EH (cell line): ENCODE measurements at regions not wholly inside any gene's neighbourhood (a gene's known extent, or its start where the extent isn't known, plus 50 kb on each side); places are given as distances from the start of the nearest gene placed in this dataset.

Source experiments
- DNase-seq: peaks from one replicate; pipeline ENCODE4 v3.0.0-alpha.2; 2015; ENCODE audit warnings: low read depth

DNA sequence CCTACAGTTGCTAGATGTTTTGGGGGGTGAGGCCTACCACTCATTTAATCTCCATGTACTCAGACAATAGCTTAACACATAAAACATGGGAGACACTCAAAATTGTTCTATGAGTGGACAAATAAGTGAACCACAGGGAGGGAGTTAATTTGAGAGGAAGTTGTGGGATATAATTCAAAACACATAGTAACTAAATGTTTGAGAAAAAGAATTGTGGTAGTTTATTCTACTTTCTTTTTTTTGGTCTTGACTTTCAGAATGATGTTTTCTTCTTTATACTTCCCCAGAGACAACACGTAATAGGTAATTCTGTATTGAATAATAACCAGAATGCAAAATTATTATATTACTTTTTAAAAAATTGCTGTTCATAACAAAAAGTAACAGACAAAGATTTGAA lies 453.8 kb downstream of the RFPL4B start:
- DNase-seq = peak; percentile 22

DNA sequence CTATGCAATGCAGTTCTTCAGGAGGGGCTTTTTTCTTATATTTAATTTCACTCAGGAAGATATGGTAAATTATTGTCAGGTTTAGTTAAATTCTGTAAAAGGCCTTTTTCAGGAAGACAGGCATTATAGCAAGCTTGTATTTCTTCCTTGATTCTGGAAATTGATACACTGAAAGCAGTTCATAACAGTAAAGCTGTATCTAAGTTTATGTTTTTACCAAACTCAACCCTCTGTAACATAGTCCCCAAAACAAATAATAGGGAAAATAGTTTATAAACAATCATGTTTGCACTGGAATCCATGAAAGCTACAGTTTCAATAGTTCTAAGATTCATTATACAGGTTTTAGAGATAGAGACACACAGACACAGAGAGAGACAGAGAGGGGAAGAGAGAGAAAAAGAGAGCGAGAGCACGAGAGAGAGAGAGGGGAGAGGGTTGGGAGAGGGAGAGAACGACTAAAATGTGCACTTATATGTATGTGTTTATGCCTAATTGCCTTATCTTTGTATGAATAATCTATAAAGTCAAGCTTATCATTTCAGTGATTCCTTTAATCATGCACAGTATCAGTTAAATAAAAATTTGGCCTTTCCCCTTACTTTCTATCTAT lies 454.4 kb downstream of the RFPL4B start:
- DNase-seq = no peak

DNA sequence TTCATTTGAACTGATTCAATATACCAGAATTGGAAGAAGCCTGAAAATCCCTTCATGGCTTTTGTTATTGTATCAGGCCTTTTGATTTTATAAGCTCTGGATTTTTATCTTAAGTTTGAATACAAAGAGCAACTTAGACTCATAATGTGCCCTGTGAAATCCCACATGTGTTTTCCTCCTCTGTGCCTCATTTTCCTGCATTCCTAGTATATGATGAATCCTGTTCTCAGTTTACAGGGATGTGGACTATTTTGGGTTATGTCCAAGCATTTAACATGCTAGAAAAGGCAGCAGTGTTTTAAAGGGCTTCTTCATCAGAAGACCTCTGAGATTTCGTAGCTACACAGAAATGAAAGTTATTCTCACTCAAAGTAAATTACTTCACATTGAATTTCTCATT lies 455.0 kb downstream of the RFPL4B start:
- peak; percentile 95 for DNase-seq

DNA sequence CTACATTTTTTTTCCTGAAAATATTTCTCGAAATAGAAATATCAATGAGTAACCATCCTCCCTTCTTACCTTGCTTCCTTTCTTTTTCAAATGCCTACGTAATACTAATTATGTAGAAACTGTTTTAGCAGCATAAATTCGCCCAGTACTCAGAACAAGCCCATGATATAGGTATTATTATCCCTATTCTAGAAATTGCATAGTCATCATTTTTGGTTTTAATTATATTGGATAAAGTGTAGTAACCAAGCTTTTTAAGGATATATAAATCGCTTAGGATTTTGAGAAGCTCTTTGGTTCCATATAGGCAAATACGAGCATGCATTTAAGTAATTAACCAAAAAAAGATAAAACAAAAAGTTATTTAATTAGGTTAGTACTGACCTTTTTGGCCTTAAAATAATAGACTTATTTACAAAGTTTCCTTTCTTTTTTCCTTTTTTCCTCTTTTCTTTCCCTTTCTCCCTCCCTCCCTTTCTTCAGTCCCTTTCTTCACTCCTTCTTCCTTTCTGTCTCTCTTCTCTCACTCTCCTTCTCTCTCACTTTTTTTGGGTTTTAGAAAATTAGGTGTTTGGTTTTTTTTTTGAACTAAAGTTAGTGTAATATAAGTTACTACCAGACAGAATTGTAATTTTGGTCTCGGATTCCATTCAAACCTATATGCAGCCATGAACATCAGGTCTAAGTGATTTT lies 457.7 kb downstream of the RFPL4B start:
- no peak for DNase-seq

DNA sequence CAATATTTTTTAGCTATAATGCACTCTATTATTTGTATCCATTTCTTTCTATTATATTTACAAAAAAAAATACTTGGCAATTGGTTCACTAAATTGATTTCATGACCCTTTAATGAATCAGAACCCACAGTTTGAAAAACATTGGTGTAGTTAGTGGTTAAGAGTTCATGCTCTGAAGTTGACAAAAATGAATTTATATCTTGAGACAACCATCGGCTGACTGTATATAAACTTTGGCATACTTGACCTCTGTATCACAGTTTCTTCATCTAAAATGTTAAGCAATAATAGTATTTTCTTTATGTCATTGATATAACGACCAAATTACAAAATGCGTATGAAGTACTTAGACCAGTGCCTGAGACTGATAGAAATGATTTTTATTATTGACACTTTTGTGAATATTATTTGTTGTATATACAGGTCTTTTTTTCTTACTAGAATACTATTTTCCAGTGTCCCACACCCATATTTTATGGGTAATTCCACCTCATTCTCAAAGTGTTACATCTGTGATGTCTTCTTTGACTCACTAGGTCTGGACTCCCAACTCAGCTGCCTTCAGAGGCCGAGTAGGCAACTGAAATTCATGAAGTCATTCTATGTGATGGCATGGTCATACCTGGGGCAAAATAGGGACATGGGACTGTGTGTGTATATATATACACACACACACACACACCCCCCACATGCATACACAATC lies 459.2 kb downstream of the RFPL4B start:
- peak; percentile 60 for DNase-seq

DNA sequence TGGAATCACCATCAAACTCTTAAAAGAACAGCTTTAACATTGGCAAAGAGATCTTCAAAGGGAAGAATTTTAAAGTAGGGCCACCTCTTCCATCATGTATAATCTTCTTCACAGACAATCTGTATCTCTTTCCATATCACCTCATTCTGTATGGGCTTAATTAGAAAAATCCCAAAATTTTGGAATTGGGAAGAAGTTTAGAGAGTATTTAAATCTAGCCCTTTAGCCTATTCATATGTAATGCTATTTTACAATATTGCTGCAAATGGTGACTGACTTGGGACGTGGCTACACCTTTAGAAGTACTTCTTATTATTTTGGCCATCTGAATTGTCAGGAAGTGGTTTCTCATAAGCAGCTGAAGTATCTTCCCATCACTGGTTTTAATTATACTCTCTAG lies 474.3 kb downstream of the RFPL4B start:
- DNase-seq = no peak

DNA sequence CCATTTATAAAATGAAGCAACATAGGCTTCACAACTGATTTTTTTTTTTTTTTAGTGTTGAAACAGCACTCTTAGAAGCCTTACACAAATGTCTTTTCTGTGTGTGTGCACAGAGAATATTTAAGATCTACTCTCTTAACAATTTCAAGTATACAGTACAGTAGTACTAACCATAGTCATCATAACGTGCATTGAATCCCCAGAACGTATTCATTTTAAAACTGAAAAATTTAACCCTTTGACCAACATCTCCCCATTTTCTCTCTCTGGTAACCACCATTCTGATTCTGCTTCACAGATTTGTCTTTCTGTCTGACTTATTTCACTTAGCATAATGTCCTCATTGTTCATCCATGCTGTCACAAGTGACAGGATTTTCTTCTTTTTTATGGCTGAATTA lies 475.6 kb downstream of the RFPL4B start:
- no peak for DNase-seq

DNA sequence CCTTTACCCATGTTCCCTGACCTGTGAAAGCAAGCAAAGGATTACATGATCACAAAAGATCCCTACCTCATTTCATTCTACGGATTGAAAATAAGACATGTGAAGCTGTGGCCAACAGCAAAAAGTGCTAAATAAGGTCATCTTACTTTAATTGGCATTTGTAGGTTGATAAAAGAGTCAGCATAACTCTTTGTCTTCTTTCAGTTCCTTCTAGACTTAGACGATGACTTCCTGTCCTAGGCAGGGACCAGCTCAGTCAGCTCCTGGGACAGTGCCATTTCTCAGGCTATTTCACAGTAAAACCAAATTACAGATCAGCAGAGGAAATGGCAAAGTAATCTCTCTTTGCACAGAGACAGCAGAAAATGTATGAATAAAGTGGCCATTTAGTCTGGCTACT lies 480.7 kb downstream of the RFPL4B start:
- DNase-seq = peak; percentile 66

DNA sequence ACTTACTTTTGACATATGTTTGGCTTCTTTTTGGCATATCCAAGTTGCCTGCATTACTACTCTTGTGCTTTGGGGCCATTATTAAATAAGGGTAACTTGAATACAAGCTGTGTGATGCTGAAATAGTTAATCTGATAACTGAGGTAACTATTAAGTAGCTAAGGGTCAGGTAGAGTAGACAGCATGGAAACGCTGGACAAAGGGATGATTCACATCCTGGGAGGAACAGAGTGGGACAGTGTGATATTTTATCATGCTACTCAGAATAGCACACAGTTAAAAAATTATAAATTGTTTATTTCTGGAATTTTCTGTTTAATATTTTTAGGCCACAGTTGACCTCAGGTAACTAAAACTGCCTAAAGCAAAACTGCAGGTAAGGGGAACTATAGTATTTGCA lies 483.9 kb downstream of the RFPL4B start:
- peak; percentile 22 for DNase-seq

DNA sequence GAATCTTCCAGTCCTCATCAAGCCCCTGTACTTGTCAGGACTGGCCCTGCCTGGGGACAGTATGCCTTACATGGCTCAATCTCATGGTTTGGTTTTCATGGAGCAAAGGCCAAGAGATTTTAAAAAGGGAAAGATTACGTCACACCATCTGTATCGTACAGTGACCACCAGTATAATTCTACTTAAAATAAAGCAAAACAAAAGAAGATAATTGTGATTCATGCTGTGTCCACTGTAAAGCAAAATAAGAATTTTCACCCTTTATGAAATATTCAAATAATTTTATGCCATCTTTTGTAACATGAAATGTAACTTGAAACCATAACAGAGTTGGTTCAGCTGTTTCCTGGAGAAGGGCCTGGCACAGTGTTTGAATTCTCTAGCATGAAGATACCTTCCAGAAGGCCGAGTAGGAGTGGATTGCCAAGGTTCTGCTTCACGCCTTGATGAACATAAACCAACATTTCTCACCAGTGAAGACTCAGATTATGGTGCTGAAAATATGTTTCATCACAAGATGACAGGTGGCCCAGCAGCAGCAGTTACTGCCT lies 486.5 kb downstream of the RFPL4B start:
- DNase-seq = peak; percentile 9

DNA sequence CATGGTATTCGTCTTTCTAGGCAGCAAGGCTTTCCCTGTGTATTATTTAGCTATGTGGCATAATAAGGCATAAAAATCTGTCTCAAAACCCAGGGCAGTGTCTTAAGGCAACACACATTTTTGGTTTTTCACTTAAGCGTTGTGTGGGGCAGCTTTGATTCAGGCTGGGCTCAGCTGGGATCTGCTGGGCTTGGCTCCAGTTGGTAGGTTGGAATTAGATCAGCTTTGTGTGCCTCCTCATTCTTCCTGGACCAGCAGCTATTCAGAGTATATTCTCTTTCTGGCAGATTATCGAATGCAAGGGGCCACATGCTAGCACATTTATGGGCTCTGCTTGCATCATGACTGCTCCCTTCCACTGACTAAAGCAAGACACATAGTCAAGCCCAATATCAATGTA lies 487.9 kb downstream of the RFPL4B start:
- no peak for DNase-seq

DNA sequence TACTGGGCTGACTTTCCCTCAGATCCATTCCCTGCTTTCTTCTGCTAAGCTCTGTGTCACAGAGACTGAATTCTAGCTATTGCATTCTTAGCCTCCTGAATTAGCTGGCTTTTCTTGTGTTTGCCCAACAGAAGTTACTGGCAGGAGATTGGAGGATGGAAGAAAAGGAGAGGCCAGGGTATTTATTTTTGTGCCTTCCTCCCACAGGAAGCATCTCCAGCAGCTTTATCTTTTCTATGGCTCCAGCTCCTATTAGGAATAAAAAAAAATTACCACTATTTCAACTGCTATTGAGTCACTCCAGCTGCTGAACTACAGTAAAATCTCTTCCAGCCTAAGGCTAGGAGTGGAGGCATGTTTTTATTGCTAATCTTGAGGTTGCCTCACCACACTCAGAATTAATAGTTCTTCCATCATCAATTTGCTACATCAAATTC lies 492.4 kb downstream of the RFPL4B start:
- peak; percentile 96 for DNase-seq

DNA sequence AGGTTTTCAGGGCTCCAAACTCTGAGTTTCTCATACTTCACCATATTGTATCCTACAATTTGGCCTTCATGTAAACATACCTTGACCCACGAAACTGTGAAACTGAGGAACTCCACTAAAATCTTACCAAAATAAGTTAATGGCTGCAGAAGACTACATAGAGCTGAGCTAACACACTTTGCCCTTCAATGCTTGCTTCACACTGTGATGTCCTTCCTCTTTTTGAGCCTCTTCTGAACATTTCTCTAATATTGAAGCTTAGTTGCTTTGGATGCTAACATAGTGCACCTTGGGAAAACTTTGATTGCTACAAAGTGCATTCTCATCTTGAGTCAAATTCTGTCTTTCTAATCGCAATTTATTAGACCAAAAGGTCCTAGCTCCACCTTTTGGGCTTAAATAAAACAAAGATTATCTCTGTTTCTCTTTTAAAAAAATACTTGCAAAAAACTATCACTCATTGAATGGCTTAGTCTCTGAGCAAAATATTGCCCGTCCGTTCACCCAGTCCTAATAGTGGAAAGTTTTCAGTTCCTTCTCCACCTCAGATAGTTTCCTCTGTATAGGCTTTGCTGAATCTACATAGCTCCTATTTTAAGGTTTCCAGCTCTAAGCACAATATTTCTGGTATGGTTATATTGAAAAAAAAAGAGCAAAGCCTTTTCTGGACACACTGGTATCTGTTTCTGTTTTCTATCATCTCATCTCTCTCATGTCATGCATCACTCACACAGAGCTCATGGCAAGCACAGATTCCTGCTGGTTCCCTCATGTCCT lies 494.6 kb downstream of the RFPL4B start:
- no peak for DNase-seq

DNA sequence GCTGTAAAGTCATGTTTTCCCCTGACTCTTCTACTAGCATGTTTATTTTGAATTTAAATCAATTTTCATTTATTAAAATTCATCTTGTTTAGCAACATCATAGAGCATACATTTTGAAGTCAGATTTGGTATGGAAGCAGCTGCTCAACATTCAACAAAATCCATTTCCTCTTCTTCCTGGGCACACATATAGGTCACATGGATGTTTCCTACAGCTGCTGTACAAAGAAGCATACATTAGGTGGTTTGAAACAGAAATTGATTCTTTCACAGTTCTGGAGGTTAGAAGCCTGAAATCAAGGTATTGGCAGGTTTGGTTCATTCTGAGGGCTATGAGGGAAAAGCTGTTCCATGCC lies 495.2 kb downstream of the RFPL4B start:
- DNase-seq = no peak

DNA sequence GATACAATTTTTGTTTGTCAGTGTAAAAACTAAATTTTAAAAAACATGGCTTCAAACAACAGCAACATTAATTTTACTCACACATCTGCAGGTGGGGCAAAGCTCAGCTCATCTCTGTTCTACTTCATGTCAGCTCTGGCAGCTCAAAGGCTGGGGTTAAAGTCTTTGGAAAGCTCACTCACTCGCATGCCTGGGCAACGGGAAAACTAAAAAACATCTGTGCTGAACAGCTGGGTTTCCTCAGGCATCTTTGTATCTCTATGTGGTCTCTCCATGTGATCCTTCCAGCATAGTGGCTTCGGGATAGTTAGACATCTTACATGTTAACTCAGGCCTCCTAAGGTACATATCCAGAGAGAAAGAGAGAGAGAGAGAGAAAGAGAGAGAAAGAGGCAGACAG lies 499.6 kb downstream of the RFPL4B start:
- DNase-seq = no peak

DNA sequence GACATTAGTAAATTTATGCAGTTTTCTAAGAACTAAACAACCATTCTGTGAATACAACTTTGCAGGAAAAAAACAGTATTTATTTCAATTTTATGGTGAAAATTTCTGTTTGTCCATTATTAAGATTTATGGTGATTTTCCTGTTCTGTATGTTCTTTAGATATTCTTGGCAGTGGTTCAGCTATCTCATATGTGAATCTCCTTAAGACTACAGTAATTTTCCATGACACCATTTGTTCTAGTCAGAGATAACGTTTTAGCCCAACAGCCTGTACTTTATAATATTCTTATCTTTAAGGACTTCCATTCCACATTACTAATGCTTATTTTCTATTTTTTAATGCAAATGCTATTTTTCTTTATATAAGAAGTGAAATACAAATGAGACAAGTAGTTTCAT lies 504.0 kb downstream of the RFPL4B start:
- no peak for DNase-seq

DNA sequence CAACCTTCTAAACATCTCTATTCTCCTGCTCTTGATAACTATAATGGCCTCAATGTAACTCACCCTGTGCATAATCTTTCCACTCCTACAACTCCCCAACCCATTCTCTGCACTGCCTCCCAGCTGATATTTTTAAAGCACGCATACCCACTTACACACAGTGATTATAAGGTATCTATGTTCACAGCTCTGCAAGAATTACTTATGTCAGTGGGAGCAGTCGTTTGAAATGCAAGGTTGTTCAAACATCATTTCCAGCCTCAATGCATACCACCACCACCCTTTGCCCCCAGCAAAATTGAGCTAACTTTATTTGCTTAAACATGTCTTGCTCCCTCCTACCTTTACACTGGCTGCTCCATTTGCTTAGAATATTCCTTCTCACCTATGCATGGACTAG lies 506.0 kb downstream of the RFPL4B start:
- no peak for DNase-seq

DNA sequence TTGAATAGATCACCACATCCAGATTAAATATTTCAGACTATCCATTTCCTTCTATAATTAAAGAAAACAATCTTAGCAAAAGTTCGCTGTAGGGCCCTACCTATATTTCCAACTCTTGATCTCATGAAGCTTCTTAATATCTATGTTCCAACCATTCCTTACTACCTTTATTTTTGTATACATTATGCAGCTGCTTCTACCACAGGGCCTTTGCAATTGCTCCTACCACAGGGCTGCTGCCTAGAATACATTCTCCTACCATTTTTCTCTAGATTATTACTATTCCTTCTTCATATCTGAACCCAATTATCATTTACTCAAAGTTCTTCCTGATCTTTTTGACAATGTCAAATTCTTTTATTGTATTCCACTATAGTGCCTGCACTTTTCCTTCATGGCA lies 516.6 kb downstream of the RFPL4B start:
- DNase-seq = no peak

DNA sequence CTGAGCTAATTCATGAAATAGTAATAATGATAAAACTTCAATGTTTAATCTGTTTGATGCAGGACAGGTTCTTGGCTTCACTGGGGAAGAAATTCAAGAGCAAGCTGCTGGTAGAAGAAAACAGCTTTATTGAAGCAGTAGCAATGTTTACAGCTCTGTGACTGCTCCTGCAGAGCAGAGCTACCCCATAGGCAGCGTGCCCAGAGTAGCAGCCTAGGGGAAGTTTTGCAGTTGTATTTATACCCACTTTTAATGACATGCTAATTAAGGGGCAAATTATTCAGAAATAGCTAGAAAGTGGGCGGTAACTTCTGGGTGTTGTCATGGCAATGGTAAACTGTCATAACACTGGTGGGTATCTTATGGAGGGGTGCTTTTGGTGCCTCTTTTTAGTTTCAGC lies 518.0 kb downstream of the RFPL4B start:
- no peak for DNase-seq

DNA sequence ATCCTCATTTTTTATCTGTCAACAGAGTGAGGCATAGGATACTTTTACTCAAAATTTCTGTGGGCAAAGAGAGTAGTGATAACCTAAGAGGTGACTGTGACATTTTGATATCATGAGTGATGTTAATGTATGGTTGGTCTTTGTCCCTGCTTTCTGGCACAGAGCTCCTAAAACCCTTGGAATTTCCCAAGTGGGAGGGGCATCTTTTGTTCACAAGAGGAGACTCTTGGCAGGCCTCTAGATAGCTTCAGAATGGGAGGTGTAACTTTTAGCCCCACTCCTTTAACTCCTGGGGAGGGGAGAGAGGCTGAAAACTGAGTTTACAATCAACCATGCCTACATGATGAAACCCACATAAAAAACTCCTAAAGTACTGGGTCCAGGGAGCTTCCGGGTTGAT lies 527.8 kb downstream of the RFPL4B start:
- no peak for DNase-seq

DNA sequence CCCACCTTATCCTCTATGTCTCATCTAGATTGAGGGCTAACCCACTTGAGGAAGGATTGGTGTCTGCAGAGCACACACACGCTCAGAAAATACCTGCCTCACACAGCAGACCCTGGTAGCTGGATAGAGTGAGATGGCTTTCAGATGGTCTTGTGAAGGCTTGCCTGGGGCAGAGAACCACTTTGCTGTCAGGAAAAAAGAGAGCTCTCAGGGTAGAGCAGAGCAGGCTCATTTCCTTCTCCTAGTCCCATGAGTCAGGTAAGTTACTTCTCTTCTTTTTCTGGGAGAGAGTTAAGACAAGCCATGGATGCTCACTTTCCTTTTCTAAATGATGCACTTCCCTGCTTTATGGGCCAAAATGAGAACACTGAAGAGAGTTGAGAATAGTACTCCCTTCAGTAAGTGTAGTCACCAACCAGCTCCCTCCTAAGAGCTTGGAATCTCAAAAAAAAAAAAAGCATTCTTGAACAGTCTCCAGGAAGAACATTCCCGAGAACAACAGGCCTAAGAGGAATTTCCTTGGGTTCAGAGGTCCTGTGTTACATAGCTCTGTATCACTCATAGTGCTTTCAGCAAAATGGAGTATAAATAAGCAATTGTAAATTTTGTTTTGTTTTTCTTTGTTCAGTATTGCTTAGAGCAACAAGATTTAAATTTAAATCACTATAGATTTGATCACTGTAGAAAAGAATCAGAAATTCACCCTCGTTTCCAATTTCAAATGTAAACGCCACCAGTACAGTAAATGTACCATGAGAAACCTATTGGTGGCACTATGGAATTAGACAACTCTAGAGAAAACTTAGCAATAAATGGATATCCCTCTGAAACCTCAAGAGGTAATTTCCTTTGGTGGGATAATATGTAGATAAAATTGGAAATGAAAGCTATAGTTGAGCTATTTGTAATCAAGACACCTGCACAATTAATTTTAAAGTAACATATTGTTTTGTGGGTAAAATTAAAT lies 530.3 kb downstream of the RFPL4B start:
- peak; percentile 97 for DNase-seq
